DOHH2 (cell line): ENCODE measurements at regions not wholly inside any gene's neighbourhood (a gene's known extent, or its start where the extent isn't known, plus 50 kb on each side); places are given as distances from the start of the nearest gene placed in this dataset.
"Not testable (repeated sequence)": the region's sequence is repeated elsewhere in the genome, so short reads cannot be mapped to it uniquely, and the experiment has no call there.

Source experiments
- H3F3A ChIP-seq: fragments of 200-600 bp; sonication (generic), shearing (Covaris generic); 2 replicates; pipeline ENCODE4 v1.6.0; 2016; ENCODE audit warnings: antibody characterized with exemption, mild to moderate bottlenecking; ENCODE audit not compliant: control insufficient read depth, insufficient read depth
- H3K27ac ChIP-seq: fragments of 200-600 bp; sonication (generic); 2 replicates; pipeline ENCODE4 v1.5.1; 2014; ENCODE audit warnings: low read depth, mild to moderate bottlenecking, low read length, moderate library complexity
- H3K27me3 ChIP-seq: fragments of 200-600 bp; sonication (generic); 2 replicates; pipeline ENCODE4 v1.6.1; 2014; ENCODE audit warnings: mild to moderate bottlenecking, low read length, mixed read lengths; ENCODE audit not compliant: control insufficient read depth
- H3K36me3 ChIP-seq: fragments of 200-600 bp; sonication (generic); 2 replicates; pipeline ENCODE4 v1.6.1; 2014; ENCODE audit warnings: mild to moderate bottlenecking, low read length, moderate library complexity, mixed read lengths; ENCODE audit not compliant: control insufficient read depth
- H3K4me1 ChIP-seq: fragments of 200-600 bp; sonication (generic); 2 replicates; pipeline ENCODE4 v1.6.1; 2014; ENCODE audit warnings: mild to moderate bottlenecking, low read length, mixed read lengths; ENCODE audit not compliant: control insufficient read depth
- H3K4me2 ChIP-seq: fragments of 200-600 bp; sonication (generic); 2 replicates; pipeline ENCODE4 v1.6.0; 2014; ENCODE audit warnings: mild to moderate bottlenecking, low read length, moderate library complexity
- H3K4me3 ChIP-seq: fragments of 200-600 bp; sonication (generic); 2 replicates; pipeline ENCODE4 v1.5.1; 2014; ENCODE audit warnings: mild to moderate bottlenecking, low read length, mixed read lengths
- H3K79me2 ChIP-seq: fragments of 200-600 bp; sonication (generic); 2 replicates; pipeline ENCODE4 v1.6.1; 2014; ENCODE audit warnings: mild to moderate bottlenecking, low read length, mixed read lengths; ENCODE audit not compliant: control insufficient read depth
- H3K9me2 ChIP-seq: fragments of 200-600 bp; sonication (generic); replicated peaks from 2 replicates; pipeline ENCODE4 v1.6.1; 2014; ENCODE audit warnings: mild to moderate bottlenecking, low read length, mixed read lengths; ENCODE audit not compliant: control insufficient read depth
- H3K9me3 ChIP-seq: fragments of 200-600 bp; sonication (generic); 2 replicates; pipeline ENCODE4 v1.6.1; 2014; ENCODE audit warnings: antibody characterized with exemption, low read length, mixed read lengths; ENCODE audit not compliant: control insufficient read depth, insufficient read depth
- H4K20me1 ChIP-seq: fragments of 200-600 bp; sonication (generic); 2 replicates; pipeline ENCODE4 v1.6.0; 2014; ENCODE audit warnings: low read depth, mild to moderate bottlenecking, antibody characterized with exemption, low read length, moderate library complexity; ENCODE audit not compliant: control insufficient read depth, insufficient read depth
- EZH2phosphoT487 ChIP-seq: fragments of 200-600 bp; sonication (generic); IDR thresholded peaks from 2 replicates; pipeline ENCODE4 v1.6.1; 2017; ENCODE audit warnings: borderline replicate concordance, mild to moderate bottlenecking, antibody characterized with exemption, low read length, moderate library complexity, mixed read lengths
- TF ChIP-seq, protein P1 (sequence below): fragments of 200-600 bp; sonication (generic); IDR thresholded peaks from one replicate; pipeline ENCODE4 v1.5.1; 2014; ENCODE audit warnings: antibody characterized with exemption, mild to moderate bottlenecking, low read depth, low read length; ENCODE audit not compliant: poor library complexity, severe bottlenecking

- Histone ChIP-seq H3K9me3 (no peaks in the 10 kb centered on the region), H3K4me1 (no peaks in the 10 kb centered on the region), H3K79me2 (no peaks in the 10 kb centered on the region), H3K4me3 (no peak overlapping the region), H3K27ac (no peak overlapping the region), H3K9me2 (no peaks in the 10 kb centered on the region), H3K4me2 (no peak overlapping the region), H3F3A (no peaks in the 10 kb centered on the region), H4K20me1 (no peaks in the 10 kb centered on the region), H3K27me3 (no peaks in the 10 kb centered on the region), H3K36me3 (no peaks in the 10 kb centered on the region)
- TF ChIP-seq EZH2phosphoT487, result no peak
- TF ChIP-seq, protein P1, sequence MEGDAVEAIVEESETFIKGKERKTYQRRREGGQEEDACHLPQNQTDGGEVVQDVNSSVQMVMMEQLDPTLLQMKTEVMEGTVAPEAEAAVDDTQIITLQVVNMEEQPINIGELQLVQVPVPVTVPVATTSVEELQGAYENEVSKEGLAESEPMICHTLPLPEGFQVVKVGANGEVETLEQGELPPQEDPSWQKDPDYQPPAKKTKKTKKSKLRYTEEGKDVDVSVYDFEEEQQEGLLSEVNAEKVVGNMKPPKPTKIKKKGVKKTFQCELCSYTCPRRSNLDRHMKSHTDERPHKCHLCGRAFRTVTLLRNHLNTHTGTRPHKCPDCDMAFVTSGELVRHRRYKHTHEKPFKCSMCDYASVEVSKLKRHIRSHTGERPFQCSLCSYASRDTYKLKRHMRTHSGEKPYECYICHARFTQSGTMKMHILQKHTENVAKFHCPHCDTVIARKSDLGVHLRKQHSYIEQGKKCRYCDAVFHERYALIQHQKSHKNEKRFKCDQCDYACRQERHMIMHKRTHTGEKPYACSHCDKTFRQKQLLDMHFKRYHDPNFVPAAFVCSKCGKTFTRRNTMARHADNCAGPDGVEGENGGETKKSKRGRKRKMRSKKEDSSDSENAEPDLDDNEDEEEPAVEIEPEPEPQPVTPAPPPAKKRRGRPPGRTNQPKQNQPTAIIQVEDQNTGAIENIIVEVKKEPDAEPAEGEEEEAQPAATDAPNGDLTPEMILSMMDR, result no peak
Observed at GRCh38 chr5:93993161-93993560, 251.8 kb upstream of the POU5F2 start.

- H3K4me2 ChIP-seq, result no peak overlapping the region
- no peaks in the 10 kb centered on the region for H3K36me3 ChIP-seq
- H3K79me2 ChIP-seq, result no peaks in the 10 kb centered on the region
- H3K27ac ChIP-seq, result no peak overlapping the region
- H3K9me2 ChIP-seq, result no peaks in the 10 kb centered on the region
- TF ChIP-seq, protein P1, result no peak
- no peak for TF ChIP-seq EZH2phosphoT487
- no peaks in the 10 kb centered on the region for H3K9me3 ChIP-seq
- no peak overlapping the region for H3K4me3 ChIP-seq
- H3K4me1 ChIP-seq, result no peaks in the 10 kb centered on the region
- H3F3A ChIP-seq, result no peaks in the 10 kb centered on the region
- H4K20me1 ChIP-seq, result no peaks in the 10 kb centered on the region
- H3K27me3 ChIP-seq, result no peaks in the 10 kb centered on the region
Observed at GRCh38 chr5:93990504-93991070, 249.2 kb upstream of the POU5F2 start.

GRCh38 chr5:93985940-93986570 lies 244.7 kb upstream of the POU5F2 start:
- not testable (repeated sequence) for H3K79me2 ChIP-seq, H4K20me1 ChIP-seq, H3K27ac ChIP-seq, H3K9me2 ChIP-seq, H3F3A ChIP-seq, H3K9me3 ChIP-seq, H3K4me1 ChIP-seq, H3K4me2 ChIP-seq, H3K27me3 ChIP-seq, H3K4me3 ChIP-seq, H3K36me3 ChIP-seq

- Histone ChIP-seq H4K20me1 (no peaks in the 10 kb centered on the region), H3K36me3 (no peaks in the 10 kb centered on the region), H3K4me1 (no peaks in the 10 kb centered on the region), H3K27ac (no peak overlapping the region), H3K4me2 (no peak overlapping the region), H3K79me2 (no peaks in the 10 kb centered on the region), H3K9me3 (peaks cover 4% of the 10 kb centered on the region; the same call in 1 of the 2 replicates), H3F3A (no peaks in the 10 kb centered on the region), H3K4me3 (no peak overlapping the region), H3K9me2 (no peaks in the 10 kb centered on the region), H3K27me3 (no peaks in the 10 kb centered on the region)
- TF ChIP-seq EZH2phosphoT487, result no peak
- TF ChIP-seq, protein P1, result no peak
Observed at GRCh38 chr5:93978222-93978621, 236.8 kb upstream of the POU5F2 start.
